ENCODE measurements at regions not wholly inside any gene's neighbourhood (a gene's known extent, or its start where the extent isn't known, plus 50 kb on each side); places are given as distances from the start of the nearest gene placed in this dataset.

- no peak overlapping the region for H3K23ac ChIP-seq (ENCODE audit: low read depth, low read length)
- H4K91ac ChIP-seq (ENCODE audit: insufficient read depth, low read depth, low read length), result no peak overlapping the region
- H2BK15ac ChIP-seq (ENCODE audit: low read depth, low read length), result no peak overlapping the region
- no peak overlapping the region for H3K4ac ChIP-seq (ENCODE audit: low read depth, low read length)
- no peak for ATAC-seq (ENCODE audit: low read depth)
- no peak for DNase-seq
- no peak overlapping the region for H4K8ac ChIP-seq (ENCODE audit: low read depth in 2 of 2, low read length in 2 of 2)
- H4K20me1 ChIP-seq (ENCODE audit: insufficient read depth, low read length), result no peaks in the 10 kb centered on the region
- no peak overlapping the region for H2AK5ac ChIP-seq (ENCODE audit: low read depth, low read length)
- no peak overlapping the region for H2BK5ac ChIP-seq (ENCODE audit: low read depth, low read length, poor library complexity, severe bottlenecking)
- POLR2A ChIA-PET (ENCODE audit: unreplicated experiment), result no interaction called here
- H3K9me1 ChIP-seq (ENCODE audit: insufficient read depth, low read length), result no peaks in the 10 kb centered on the region
- no peaks in the 10 kb centered on the region for H3K4me1 ChIP-seq (ENCODE audit: control insufficient read depth, insufficient read depth, low read length)
- TF ChIP-seq CHD1 (IDR thresholded peaks at IDR 0.05; ENCODE audit: low read depth, low read length), result no peak
- TF ChIP-seq SMC3 (IDR thresholded peaks at IDR 0.05; ENCODE audit: low read depth, low read length), result no peak
- no peak for TF ChIP-seq NFE2L2 (IDR thresholded peaks at IDR 0.05; ENCODE audit: low read depth, low read length)
- TF ChIP-seq MXI1 (IDR thresholded peaks at IDR 0.05; ENCODE audit: borderline replicate concordance, low read depth, low read length), result no peak
- TF ChIP-seq ELK1 (IDR thresholded peaks at IDR 0.05; ENCODE audit: borderline replicate concordance, low read depth, low read length), result no peak
- no peak for TF ChIP-seq MAZ (IDR thresholded peaks at IDR 0.05; ENCODE audit: borderline replicate concordance, low read depth, low read length)
- TF ChIP-seq POLR2A (IDR thresholded peaks at IDR 0.05; ENCODE audit: low read depth, low read length), result no peak
- TF ChIP-seq MAFK (IDR thresholded peaks at IDR 0.05; ENCODE audit: low read depth, low read length), result no peak
- no peak for TF ChIP-seq BHLHE40 (IDR thresholded peaks at IDR 0.05; ENCODE audit: low read depth, low read length)
- no peak for TF ChIP-seq CEBPB (IDR thresholded peaks at IDR 0.05; ENCODE audit: low read depth, low read length)
- TF ChIP-seq FOS (IDR thresholded peaks at IDR 0.05; ENCODE audit: low read depth, low read length), result no peak
- TF ChIP-seq, protein P1, sequence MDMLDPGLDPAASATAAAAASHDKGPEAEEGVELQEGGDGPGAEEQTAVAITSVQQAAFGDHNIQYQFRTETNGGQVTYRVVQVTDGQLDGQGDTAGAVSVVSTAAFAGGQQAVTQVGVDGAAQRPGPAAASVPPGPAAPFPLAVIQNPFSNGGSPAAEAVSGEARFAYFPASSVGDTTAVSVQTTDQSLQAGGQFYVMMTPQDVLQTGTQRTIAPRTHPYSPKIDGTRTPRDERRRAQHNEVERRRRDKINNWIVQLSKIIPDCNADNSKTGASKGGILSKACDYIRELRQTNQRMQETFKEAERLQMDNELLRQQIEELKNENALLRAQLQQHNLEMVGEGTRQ (IDR thresholded peaks at IDR 0.05; ENCODE audit: low read depth, low read length), result no peak
- no peak overlapping the region for H3K18ac ChIP-seq (ENCODE audit: low read depth, low read length)
- no TSS peak for BruUV-seq (replicated peaks)
- no peaks in the 10 kb centered on the region for H3K27me3 ChIP-seq (ENCODE audit: control insufficient read depth, insufficient read depth, low read length)
- no peak overlapping the region for H3K9ac ChIP-seq (ENCODE audit: low read depth, low read length)
- in situ Hi-C loops (cut with MboI; ENCODE audit: low sequenced_read_pairs) (no loop called here), dilution Hi-C loops (cut with HindIII; ENCODE audit: low sequenced_read_pairs, unreplicated experiment) (no loop called here), intact Hi-C loops (cut with micrococcal nuclease) (no loop called here)
- no peak overlapping the region for H2BK20ac ChIP-seq (ENCODE audit: low read depth, low read length)
- no peak overlapping the region for H2AK9ac ChIP-seq (replicated peaks; ENCODE audit: low read depth, low read length, poor library complexity)
- H3K27ac ChIP-seq (ENCODE audit: insufficient read depth, low read length), result no peak overlapping the region
- CTCF ChIA-PET, result no interaction called here
- H3K36me3 ChIP-seq (ENCODE audit: control insufficient read depth, insufficient read depth, low read length), result no peaks in the 10 kb centered on the region
- no peak overlapping the region for H3K14ac ChIP-seq (replicated peaks; ENCODE audit: low read depth, low read length)
- no peak overlapping the region for H2AFZ ChIP-seq (replicated peaks; ENCODE audit: low read length, poor library complexity)
- H2BK120ac ChIP-seq (ENCODE audit: low read depth, low read length), result no peak overlapping the region
- H4K5ac ChIP-seq (ENCODE audit: low read depth, low read length), result no peak overlapping the region
- WGBS, 2 experiments (ENCODE audit: extremely low coverage in 2 of 2, insufficient read length in 1 of 2), result 17% methylated on average over 1 of the region's 5 CpGs; no CpG with 5 or more reads in 1 of the 2 experiments
- no peaks in the 10 kb centered on the region for H3K79me1 ChIP-seq (ENCODE audit: low read depth in 1 of 2, low read length in 2 of 2)
- H3K4me3 ChIP-seq (ENCODE audit: insufficient read depth, low read depth, low read length), result no peak overlapping the region
- H3K4me2 ChIP-seq (ENCODE audit: low read depth, low read length), result no peak overlapping the region
- peaks cover 10% of the 10 kb centered on the region for H3K9me3 ChIP-seq (ENCODE audit: control insufficient read depth, insufficient read depth, low read length)
- no peak overlapping the region for H3K56ac ChIP-seq (ENCODE audit: extremely low read depth, insufficient read depth, low read length)
Measured at GRCh38 chr3:87446849-87447387, 170.5 kb upstream of the POU1F1 start.

Data from IMR-90 (cell line).